Activated CD4-positive, alpha-beta memory T cell treated with anti-CD3 and anti-CD28 coated beads, Interleukin-2, amount 10 ng/mL, durations not matched to agents 7 days and 5 days (primary cell): ENCODE measurements at regions not wholly inside any gene's neighbourhood (a gene's known extent, or its start where the extent isn't known, plus 50 kb on each side); places are given as distances from the start of the nearest gene placed in this dataset.

Source experiments
- CTCF ChIA-PET: fragments of 350-600 bp; sonication (Branson Sonifier 250); formaldehyde crosslinking; loops from one replicate; lab custom pipeline; 2021; ENCODE audit warnings: antibody characterized with exemption, inconsistent platforms; lab: Charles Lee
- POLR2A ChIA-PET: fragments of 350-600 bp; sonication (Branson Sonifier 250); formaldehyde crosslinking; loops from one replicate; lab custom pipeline; 2021; ENCODE audit warnings: antibody characterized with exemption; lab: Charles Lee
- DNase-seq: peaks from one replicate; pipeline ENCODE4 v3.0.0-alpha.2; 2020
- H3K27ac Mint-ChIP-seq: one replicate; pipeline ENCODE4 v1.8.0; 2021; ENCODE audit warnings: mild to moderate bottlenecking, mixed read lengths
- H3K27me3 Mint-ChIP-seq: one replicate; pipeline ENCODE4 v1.8.0; 2021; ENCODE audit warnings: mixed read lengths
- H3K36me3 Mint-ChIP-seq: one replicate; pipeline ENCODE4 v1.8.0; 2021; ENCODE audit warnings: low read depth, mixed read lengths
- H3K4me1 Mint-ChIP-seq: one replicate; pipeline ENCODE4 v1.8.0; 2021; ENCODE audit warnings: mixed read lengths
- H3K4me3 Mint-ChIP-seq: one replicate; pipeline ENCODE4 v1.8.0; 2021; ENCODE audit warnings: mild to moderate bottlenecking, mixed read lengths
- H3K9me3 Mint-ChIP-seq: one replicate; pipeline ENCODE4 v1.8.0; 2021; ENCODE audit warnings: mixed read lengths

DNA sequence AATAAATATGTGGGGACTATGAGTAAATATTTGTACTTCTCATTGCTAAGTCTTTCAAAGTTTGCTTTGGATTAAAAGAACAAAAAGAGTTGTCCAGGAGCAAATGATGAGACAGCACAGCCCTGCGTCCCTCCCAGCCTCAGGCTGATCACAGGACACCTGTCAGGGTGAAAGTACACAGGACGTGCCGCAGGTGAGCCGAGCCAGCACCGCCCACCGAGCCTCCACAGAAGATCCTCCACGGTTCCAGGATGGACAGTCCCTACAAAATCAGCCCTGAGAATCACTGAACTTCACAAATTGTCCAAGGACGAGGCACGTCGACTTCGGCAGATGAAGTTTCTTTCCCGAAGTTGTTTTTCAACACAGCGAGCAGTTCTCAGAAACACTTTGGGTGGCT lies 661.5 kb downstream of the BRD1 start:
- CTCF ChIA-PET: no interaction called here
- H3K36me3 Mint-ChIP-seq: no peaks in the 10 kb centered on the region
- DNase-seq: no peak
- H3K4me1 Mint-ChIP-seq: no peaks in the 10 kb centered on the region
- no peak overlapping the region for H3K27ac Mint-ChIP-seq
- POLR2A ChIA-PET: no interaction called here
- no peaks in the 10 kb centered on the region for H3K27me3 Mint-ChIP-seq
- no peaks in the 10 kb centered on the region for H3K9me3 Mint-ChIP-seq
- no peak overlapping the region for H3K4me3 Mint-ChIP-seq

DNA sequence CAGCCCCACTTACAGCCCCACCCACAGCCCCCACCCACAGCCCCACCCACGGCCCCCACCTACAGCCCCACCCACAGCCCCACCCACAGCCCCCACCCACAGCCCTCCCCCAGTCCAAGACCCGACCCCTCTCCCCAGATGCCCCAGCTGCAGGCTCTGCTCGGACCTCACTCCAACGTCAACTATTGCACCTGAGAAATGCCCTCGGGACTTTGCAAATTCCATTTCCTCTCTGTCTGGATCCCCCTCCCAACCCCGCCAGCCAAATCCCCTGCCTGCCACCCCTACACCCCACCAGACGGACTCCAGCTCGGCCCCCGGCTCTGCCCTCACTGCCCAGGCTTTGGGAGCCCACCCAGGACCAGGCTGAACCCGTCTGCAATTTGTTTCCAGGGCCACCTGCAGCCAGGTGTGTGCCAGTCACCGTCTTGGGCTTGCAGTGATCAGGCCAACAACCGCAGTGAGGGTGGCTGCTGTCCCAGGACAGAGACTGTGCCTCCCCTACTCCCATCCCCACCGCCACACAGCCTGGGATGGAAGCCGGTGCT lies 662.8 kb downstream of the BRD1 start:
- Mint-ChIP-seq H3K4me3 (no peak overlapping the region), H3K27me3 (no peaks in the 10 kb centered on the region), H3K9me3 (no peaks in the 10 kb centered on the region), H3K36me3 (no peaks in the 10 kb centered on the region), H3K4me1 (no peaks in the 10 kb centered on the region), H3K27ac (no peak overlapping the region)
- ChIA-PET CTCF (no interaction called here), POLR2A (no interaction called here)
- DNase-seq: no peak

GRCh38 chr22:49163960-49164690 lies 663.5 kb downstream of the BRD1 start:
- Mint-ChIP-seq H3K4me3 (no peak overlapping the region), H3K27ac (no peak overlapping the region), H3K4me1 (no peaks in the 10 kb centered on the region), H3K9me3 (no peaks in the 10 kb centered on the region), H3K36me3 (no peaks in the 10 kb centered on the region), H3K27me3 (no peaks in the 10 kb centered on the region)
- no peak for DNase-seq
- CTCF ChIA-PET: no interaction called here
- POLR2A ChIA-PET: no interaction called here

DNA sequence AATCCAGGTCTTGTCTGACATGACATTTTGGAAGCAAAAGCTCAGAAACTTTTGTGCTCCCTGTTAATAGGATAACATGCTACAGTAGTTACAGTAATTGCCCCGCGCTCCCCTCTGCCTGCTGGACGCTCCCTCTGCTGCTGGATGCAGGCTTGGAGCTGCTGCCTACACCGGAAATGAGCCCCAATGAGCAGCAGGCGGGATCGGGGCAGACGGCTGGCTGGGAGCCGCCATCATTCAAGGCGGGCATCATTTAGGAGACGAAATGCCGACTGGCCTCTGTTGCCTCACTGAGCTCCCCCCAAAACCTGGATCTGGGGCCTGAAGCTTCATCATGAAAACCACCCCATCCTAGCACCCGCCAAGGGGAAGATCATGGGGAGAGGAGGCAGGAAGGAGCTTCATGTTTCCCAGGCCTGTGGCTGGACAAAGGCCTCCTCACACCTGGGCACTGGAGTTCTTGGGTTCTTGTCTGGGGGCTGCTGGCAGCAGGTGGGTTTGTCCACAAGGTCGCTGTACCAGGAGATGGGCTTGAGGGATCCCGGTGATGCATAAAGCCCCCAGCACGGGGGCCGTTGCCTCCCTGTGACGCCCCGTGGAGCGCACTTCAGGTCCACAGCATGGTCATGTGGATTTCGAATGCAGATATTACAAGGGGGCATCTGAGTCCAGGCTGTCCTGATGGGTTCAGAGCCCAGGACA lies 664.3 kb downstream of the BRD1 start:
- H3K27ac Mint-ChIP-seq: no peak overlapping the region
- ChIA-PET POLR2A (no interaction called here), CTCF (no interaction called here)
- no peak for DNase-seq
- no peaks in the 10 kb centered on the region for H3K4me1 Mint-ChIP-seq
- no peaks in the 10 kb centered on the region for H3K9me3 Mint-ChIP-seq
- no peak overlapping the region for H3K4me3 Mint-ChIP-seq
- H3K36me3 Mint-ChIP-seq: no peaks in the 10 kb centered on the region
- no peaks in the 10 kb centered on the region for H3K27me3 Mint-ChIP-seq

- no peak for DNase-seq
- ChIA-PET POLR2A (no interaction called here), CTCF (no interaction called here)
- no peaks in the 10 kb centered on the region for H3K9me3 Mint-ChIP-seq
- H3K27ac Mint-ChIP-seq: no peak overlapping the region
- no peaks in the 10 kb centered on the region for H3K36me3 Mint-ChIP-seq
- no peaks in the 10 kb centered on the region for H3K27me3 Mint-ChIP-seq
- H3K4me1 Mint-ChIP-seq: no peaks in the 10 kb centered on the region
- H3K4me3 Mint-ChIP-seq: no peak overlapping the region
Measured at GRCh38 chr22:49162841-49163240, 664.8 kb downstream of the BRD1 start.

DNA sequence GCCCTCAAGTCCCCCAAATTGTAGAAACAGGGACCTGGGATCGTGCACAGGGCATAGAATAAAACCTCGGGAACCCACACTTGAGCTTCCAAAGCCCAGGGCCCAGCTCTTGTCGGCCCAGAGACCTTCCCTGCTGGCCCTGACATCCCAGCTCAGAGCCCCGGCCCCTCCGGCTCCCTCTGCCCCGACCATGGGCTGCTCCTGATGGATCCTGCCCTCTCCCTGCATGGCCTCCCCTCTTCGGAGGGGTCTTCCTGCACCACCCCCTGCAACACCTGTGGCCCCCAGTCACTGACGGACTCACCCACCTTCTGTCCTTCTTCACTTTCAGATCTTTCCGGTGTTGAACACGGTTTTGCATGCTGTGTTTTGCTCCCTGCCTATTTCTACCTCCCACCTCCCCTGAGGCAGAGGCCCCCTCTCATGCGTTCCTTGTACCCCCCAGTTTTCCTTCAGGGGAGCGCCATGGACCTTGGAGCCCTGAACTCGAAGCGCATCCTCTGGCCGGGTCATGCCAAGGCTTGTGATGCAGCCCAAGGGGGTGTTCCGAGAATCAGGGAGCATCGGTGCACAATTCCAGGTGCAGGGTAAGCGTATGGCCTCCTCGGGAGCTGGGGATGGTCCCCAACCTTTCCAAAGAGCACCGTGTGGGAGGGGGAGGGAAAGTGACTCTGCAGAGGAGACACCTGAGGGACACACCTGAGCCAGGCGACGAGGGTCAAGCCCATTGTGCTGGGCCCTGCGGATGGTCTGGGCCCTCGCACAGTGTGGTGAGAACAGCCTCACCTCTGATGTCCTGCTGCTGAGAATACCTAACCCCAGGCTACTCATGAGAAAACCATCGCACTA lies 666.4 kb downstream of the BRD1 start:
- Mint-ChIP-seq H3K9me3 (peaks cover 2% of the 10 kb centered on the region), H3K36me3 (no peaks in the 10 kb centered on the region), H3K27ac (no peak overlapping the region), H3K4me1 (no peaks in the 10 kb centered on the region), H3K27me3 (no peaks in the 10 kb centered on the region), H3K4me3 (no peak overlapping the region)
- DNase-seq: no peak
- ChIA-PET CTCF (no interaction called here), POLR2A (no interaction called here)

GRCh38 chr22:49160261-49161001 lies 667.2 kb downstream of the BRD1 start:
- POLR2A ChIA-PET: no interaction called here
- DNase-seq: no peak
- Mint-ChIP-seq H3K4me3 (no peak overlapping the region), H3K9me3 (peaks cover 5% of the 10 kb centered on the region), H3K27ac (no peak overlapping the region), H3K27me3 (no peaks in the 10 kb centered on the region), H3K36me3 (no peaks in the 10 kb centered on the region), H3K4me1 (no peaks in the 10 kb centered on the region)
- CTCF ChIA-PET: no interaction called here

GRCh38 chr22:49159711-49160110 lies 668.0 kb downstream of the BRD1 start:
- DNase-seq: no peak
- H3K36me3 Mint-ChIP-seq: no peaks in the 10 kb centered on the region
- H3K4me3 Mint-ChIP-seq: no peak overlapping the region
- POLR2A ChIA-PET: no interaction called here
- H3K9me3 Mint-ChIP-seq: peaks cover 5% of the 10 kb centered on the region
- no peaks in the 10 kb centered on the region for H3K4me1 Mint-ChIP-seq
- no peaks in the 10 kb centered on the region for H3K27me3 Mint-ChIP-seq
- H3K27ac Mint-ChIP-seq: no peak overlapping the region
- CTCF ChIA-PET: no interaction called here

- POLR2A ChIA-PET: no interaction called here
- Mint-ChIP-seq H3K27ac (no peak overlapping the region), H3K4me1 (no peaks in the 10 kb centered on the region), H3K36me3 (no peaks in the 10 kb centered on the region), H3K9me3 (peaks cover 5% of the 10 kb centered on the region), H3K4me3 (no peak overlapping the region), H3K27me3 (no peaks in the 10 kb centered on the region)
- CTCF ChIA-PET: no interaction called here
- no peak for DNase-seq
Measured at GRCh38 chr22:49158741-49159564, 668.7 kb downstream of the BRD1 start.

- no peaks in the 10 kb centered on the region for H3K4me1 Mint-ChIP-seq
- ChIA-PET POLR2A (no interaction called here), CTCF (no interaction called here)
- no peaks in the 10 kb centered on the region for H3K27me3 Mint-ChIP-seq
- H3K9me3 Mint-ChIP-seq: peaks cover 5% of the 10 kb centered on the region
- H3K4me3 Mint-ChIP-seq: no peak overlapping the region
- H3K27ac Mint-ChIP-seq: no peak overlapping the region
- no peak for DNase-seq
- H3K36me3 Mint-ChIP-seq: no peaks in the 10 kb centered on the region
Measured at GRCh38 chr22:49157529-49158339, 669.9 kb downstream of the BRD1 start.

- H3K27ac Mint-ChIP-seq: no peak overlapping the region
- H3K4me1 Mint-ChIP-seq: no peaks in the 10 kb centered on the region
- no peak overlapping the region for H3K4me3 Mint-ChIP-seq
- peaks cover 5% of the 10 kb centered on the region for H3K9me3 Mint-ChIP-seq
- no peak for DNase-seq
- POLR2A ChIA-PET: no interaction called here
- CTCF ChIA-PET: no interaction called here
- no peaks in the 10 kb centered on the region for H3K36me3 Mint-ChIP-seq
- H3K27me3 Mint-ChIP-seq: no peaks in the 10 kb centered on the region
Measured at GRCh38 chr22:49156662-49157285, 670.9 kb downstream of the BRD1 start.
